Calu3 (cell line): ENCODE measurements at regions not wholly inside any gene's neighbourhood (a gene's known extent, or its start where the extent isn't known, plus 50 kb on each side); places are given as distances from the start of the nearest gene placed in this dataset.
"Not testable (repeated sequence)": the region's sequence is repeated elsewhere in the genome, so short reads cannot be mapped to it uniquely, and the experiment has no call there.

Source experiments
- BruUV-seq: library from RNA; stranded (reverse); fragments of 400-500 nt; replicated peaks from 2 replicates; lab custom pipeline; 2021; lab: Mats Ljungman, UMichigan
- CTCF ChIA-PET: fragments of 300-600 bp; sonication (Branson Sonifier 250); formaldehyde crosslinking; loops from one replicate; lab custom pipeline; 2022; ENCODE audit warnings: antibody characterized with exemption; lab: Charles Lee
- DNase-seq: peaks from one replicate; pipeline ENCODE4 v3.0.0; 2022
- H3K27ac Mint-ChIP-seq: one replicate; pipeline ENCODE4 v1.8.0; 2022; ENCODE audit warnings: mixed read lengths; ENCODE audit not compliant: unreplicated experiment
- H3K27me3 Mint-ChIP-seq: one replicate; pipeline ENCODE4 v1.8.0; 2022; ENCODE audit warnings: mixed read lengths; ENCODE audit not compliant: unreplicated experiment
- H3K36me3 Mint-ChIP-seq: one replicate; pipeline ENCODE4 v1.8.0; 2022; ENCODE audit warnings: mild to moderate bottlenecking, moderate library complexity, mixed read lengths; ENCODE audit not compliant: insufficient read depth, unreplicated experiment
- H3K4me1 Mint-ChIP-seq: one replicate; pipeline ENCODE4 v1.8.0; 2022; ENCODE audit warnings: mild to moderate bottlenecking, low read depth, mixed read lengths; ENCODE audit not compliant: unreplicated experiment
- H3K4me3 Mint-ChIP-seq: one replicate; pipeline ENCODE4 v1.8.0; 2022; ENCODE audit warnings: mild to moderate bottlenecking, low read depth, moderate library complexity, mixed read lengths; ENCODE audit not compliant: unreplicated experiment
- H3K9me3 Mint-ChIP-seq: one replicate; pipeline ENCODE4 v1.8.0; 2022; ENCODE audit warnings: low read depth, mixed read lengths; ENCODE audit not compliant: unreplicated experiment
- CTCF ChIP-seq: fragments of 200-600 bp; IDR thresholded peaks from one replicate; pipeline ENCODE4 v1.8.0; 2022; ENCODE audit warnings: antibody characterized with exemption; ENCODE audit not compliant: unreplicated experiment
- intact Hi-C: fragments of 100-400 bp; cut with micrococcal nuclease; formaldehyde crosslinking; loops from one replicate; pipeline ENCODE4 v1.10.0; 2022; ENCODE audit not compliant: unreplicated experiment

GRCh38 chr13:83117046-83117445 is 765.2 kb downstream of the SLITRK1 start:
- Mint-ChIP-seq H3K4me1 (peaks cover 6% of the 10 kb centered on the region), H3K27me3 (no peaks in the 10 kb centered on the region), H3K9me3 (no peaks in the 10 kb centered on the region), H3K4me3 (no peak overlapping the region), H3K27ac (no peak overlapping the region), H3K36me3 (no peaks in the 10 kb centered on the region)
- BruUV-seq, result no TSS peak
- CTCF ChIA-PET, result no interaction called here
- intact Hi-C loops, result no loop called here
- DNase-seq, result no peak
- no peak for TF ChIP-seq CTCF

GRCh38 chr13:83101574-83102247 is 780.6 kb downstream of the SLITRK1 start:
- CTCF ChIA-PET, H3K27ac Mint-ChIP-seq, H3K4me1 Mint-ChIP-seq, BruUV-seq, H3K36me3 Mint-ChIP-seq, H3K4me3 Mint-ChIP-seq, H3K9me3 Mint-ChIP-seq, DNase-seq, H3K27me3 Mint-ChIP-seq, intact Hi-C loops: not testable (repeated sequence)

GRCh38 chr13:83100237-83100636 is 782.0 kb downstream of the SLITRK1 start:
- no peaks in the 10 kb centered on the region for H3K9me3 Mint-ChIP-seq

GRCh38 chr13:83088858-83089257 is 793.4 kb downstream of the SLITRK1 start:
- no TSS peak for BruUV-seq
- TF ChIP-seq CTCF, result no peak
- Mint-ChIP-seq H3K4me1 (no peaks in the 10 kb centered on the region), H3K9me3 (no peaks in the 10 kb centered on the region), H3K27ac (no peak overlapping the region), H3K27me3 (no peaks in the 10 kb centered on the region), H3K4me3 (no peak overlapping the region), H3K36me3 (no peaks in the 10 kb centered on the region)
- intact Hi-C loops, result no loop called here
- DNase-seq, result no peak
- CTCF ChIA-PET, result no interaction called here

More at GRCh38 chr13:83100237-83100636, 782.0 kb downstream of the SLITRK1 start:
- TF ChIP-seq CTCF, result no peak
- BruUV-seq, result no TSS peak
- no peaks in the 10 kb centered on the region for H3K27me3 Mint-ChIP-seq
- intact Hi-C loops, result no loop called here
- no peak for DNase-seq
- H3K4me1 Mint-ChIP-seq, result no peaks in the 10 kb centered on the region
- H3K27ac Mint-ChIP-seq, result no peak overlapping the region
- no peaks in the 10 kb centered on the region for H3K36me3 Mint-ChIP-seq
- CTCF ChIA-PET, result no interaction called here
- no peak overlapping the region for H3K4me3 Mint-ChIP-seq

GRCh38 chr13:83086948-83087347 is 795.3 kb downstream of the SLITRK1 start:
- TF ChIP-seq CTCF, result no peak
- BruUV-seq, result no TSS peak
- CTCF ChIA-PET, result no interaction called here
- Mint-ChIP-seq H3K4me3 (no peak overlapping the region), H3K9me3 (no peaks in the 10 kb centered on the region), H3K27me3 (no peaks in the 10 kb centered on the region), H3K36me3 (no peaks in the 10 kb centered on the region), H3K27ac (no peak overlapping the region), H3K4me1 (no peaks in the 10 kb centered on the region)
- intact Hi-C loops, result no loop called here
- DNase-seq, result no peak
